Activated effector memory CD4-positive, alpha-beta T cell treated with anti-CD3 and anti-CD28 coated beads, Interleukin-2, amount 50 U/mL, for 16 hours (primary cell): ENCODE measurements at regions not wholly inside any gene's neighbourhood (a gene's known extent, or its start where the extent isn't known, plus 50 kb on each side); places are given as distances from the start of the nearest gene placed in this dataset.
A peak's percentile ranks its signal among the peaks of the same experiment; 100 is the strongest.
"Not testable (repeated sequence)": the region's sequence is repeated elsewhere in the genome, so short reads cannot be mapped to it uniquely, and the experiment has no call there.

Experiments
- DNase-seq: peaks from one replicate; pipeline ENCODE4 v3.0.0-alpha.2; 2020

GRCh38 chrX:102784550-102784949 lies 64.0 kb downstream of the GPRASP3 start:
- DNase-seq: no peak

GRCh38 chrX:102787283-102787682 lies 66.7 kb downstream of the GPRASP3 start:
- DNase-seq: no peak

DNA sequence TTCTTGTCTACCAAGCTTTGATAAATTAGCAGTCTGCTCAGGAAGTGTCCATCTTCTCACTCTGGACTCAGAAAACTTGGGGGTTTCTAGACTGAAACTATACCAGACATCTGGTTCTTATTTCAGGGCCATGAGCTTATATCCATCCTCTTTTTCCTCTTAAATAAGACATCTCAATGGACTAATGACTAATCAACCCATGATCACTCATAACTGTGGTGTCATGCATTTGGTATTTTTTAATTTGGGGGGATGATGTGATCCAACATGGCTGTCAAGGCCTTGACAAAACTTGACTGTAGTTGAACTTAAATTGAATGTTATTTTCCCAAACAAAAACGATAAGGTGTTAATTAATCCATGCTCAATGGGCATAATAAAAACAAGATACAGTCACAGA lies 87.8 kb downstream of the GPRASP3 start:
- DNase-seq: no peak

DNA sequence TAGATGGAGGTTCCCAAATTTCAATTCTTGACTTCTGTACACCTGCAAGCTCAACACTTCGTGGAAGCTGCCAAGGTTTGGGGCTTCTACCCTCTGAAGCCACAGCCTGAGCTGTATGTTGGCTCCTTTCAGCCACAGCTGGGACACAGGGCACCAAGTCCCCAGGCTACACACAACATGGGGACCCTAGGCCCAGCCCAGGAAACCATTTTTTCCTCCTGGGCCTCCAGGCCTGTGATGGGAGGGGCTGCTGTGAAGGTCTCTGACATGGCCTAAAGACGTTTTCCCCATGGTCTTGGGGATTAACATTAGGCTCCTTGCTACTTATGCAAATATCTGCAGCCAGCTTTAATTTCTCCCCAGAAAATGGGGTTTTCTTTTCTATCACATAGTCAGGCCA lies 97.7 kb downstream of the GPRASP3 start:
- DNase-seq: not testable (repeated sequence)

DNA sequence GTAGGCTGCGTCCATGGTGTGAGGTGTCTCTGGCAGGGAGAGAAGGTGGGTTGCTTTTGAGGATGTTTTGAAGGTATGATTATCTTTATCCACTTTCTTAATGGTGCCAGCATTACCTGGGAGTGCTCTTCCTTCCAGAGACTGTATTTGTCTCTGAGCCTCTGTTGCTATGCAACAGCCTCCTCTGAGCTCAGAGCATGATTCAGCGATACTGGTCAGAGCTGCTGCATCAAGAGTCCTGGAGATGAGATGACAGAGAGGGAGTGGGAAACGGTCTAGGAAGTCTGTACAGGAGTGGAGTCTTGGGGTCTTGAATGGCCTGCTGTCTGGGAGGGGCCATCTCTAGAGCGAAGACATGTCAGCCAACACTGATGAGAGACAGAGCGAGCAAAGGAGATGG lies 104.4 kb upstream of the RAB40AL start:
- DNase-seq: no peak

DNA sequence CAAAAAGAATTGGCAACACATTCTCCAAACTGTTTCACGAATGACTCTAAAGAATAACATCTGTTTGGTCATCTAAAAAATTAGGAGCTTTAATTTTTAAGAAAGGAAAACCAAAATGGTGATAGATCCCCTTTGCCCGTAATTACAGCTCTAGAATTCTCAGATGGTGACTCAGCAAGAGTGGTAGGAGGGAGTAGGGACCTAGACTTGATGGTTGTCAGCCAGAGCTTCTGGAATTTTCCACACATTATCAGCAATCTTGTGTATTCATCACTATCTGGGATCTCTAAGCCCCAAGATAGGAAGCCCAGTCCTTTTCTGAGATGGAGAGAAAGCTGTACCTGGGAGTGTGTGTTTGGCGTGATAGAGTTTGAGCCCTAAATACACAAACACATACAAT lies 103.9 kb upstream of the RAB40AL start:
- no peak for DNase-seq

GRCh38 chrX:102835504-102836146 lies 101.4 kb upstream of the RAB40AL start:
- no peak for DNase-seq

DNA sequence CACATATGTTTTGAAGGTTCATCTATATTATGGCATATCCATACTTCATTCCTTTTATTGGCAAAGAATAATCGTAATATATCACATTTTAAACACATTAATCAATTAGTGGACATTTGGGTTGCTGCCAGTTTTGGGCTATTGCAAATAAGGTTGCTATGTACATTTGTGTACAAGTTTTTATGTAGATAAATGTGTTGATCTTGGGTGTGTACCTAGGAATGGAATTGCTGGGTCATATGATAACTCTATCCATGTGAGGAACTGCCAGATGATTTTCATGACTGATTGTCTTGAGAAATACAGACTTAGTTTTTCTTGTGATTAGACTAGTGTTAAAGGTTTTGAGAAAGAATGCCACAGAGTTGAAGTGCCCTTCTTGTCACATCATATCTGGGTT lies 99.2 kb upstream of the RAB40AL start:
- DNase-seq: no peak

- DNase-seq: no peak
Measured at GRCh38 chrX:102840871-102841705, 96.0 kb upstream of the RAB40AL start.

DNA sequence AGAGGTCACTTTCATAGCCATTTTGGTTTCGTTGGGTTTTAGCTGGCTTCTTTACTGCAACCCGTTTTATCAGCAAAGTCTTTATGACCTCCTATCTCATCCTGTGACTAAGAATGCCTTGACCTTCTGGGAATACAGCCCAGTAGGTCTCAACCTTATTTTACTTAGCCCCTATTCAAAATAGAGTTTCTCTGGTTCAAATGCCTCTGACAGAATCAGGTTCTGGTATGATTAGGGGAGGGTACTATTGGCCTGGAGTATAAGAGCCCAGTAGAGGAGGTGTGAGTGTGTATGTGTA lies 95.4 kb upstream of the RAB40AL start:
- no peak for DNase-seq

DNA sequence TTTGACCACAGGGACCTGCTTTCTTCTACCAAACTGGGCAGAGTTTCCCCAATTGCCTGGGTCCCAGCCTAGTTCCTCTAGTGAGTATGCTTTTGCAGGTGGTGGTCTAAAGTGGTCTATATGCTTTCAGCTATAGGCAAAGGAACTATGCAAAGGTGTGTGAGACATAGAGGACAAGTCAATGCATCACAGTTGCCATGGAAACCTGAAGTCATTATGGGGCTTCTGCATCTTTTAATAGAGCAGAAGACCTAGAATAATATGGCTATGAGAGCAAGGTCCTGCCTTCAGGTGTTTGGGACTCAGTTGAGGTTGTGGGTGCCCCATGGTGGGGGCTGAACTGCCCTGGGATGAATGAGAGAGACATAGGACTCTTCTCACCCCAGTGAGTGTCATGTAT lies 92.1 kb upstream of the RAB40AL start:
- DNase-seq: no peak

DNA sequence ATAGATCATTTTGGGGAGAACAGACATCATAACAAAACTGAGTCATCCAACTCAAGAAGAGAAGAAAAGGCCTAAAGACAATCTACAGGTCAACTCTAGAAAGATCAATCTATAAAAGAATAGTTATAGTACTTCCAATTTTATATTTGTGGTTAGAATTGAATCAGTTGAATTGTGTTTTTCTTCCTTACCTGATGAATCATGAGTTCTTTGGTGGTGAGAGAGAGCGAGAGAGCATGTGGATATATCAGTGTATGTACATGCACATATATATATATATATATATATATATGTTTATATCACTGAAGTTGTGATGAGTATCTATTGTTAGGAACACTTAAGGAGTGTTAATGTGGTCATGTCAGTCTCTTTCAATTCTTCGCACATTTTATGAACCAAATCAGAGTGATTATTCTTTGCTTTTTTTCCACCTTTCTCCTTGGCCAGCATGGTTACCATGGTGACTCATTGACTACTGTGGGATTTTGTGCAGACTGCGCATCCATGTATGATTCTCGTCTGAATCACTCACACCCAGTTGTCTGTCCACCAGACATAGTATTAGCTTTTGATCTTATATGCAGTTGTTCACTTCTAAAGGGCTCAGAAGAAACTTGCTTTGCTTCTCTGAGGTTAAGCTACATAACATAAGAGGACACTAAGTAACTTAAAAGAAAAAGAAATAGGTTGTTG lies 90.4 kb upstream of the RAB40AL start:
- DNase-seq: no peak

GRCh38 chrX:102847362-102847761 lies 89.7 kb upstream of the RAB40AL start:
- DNase-seq: no peak

DNA sequence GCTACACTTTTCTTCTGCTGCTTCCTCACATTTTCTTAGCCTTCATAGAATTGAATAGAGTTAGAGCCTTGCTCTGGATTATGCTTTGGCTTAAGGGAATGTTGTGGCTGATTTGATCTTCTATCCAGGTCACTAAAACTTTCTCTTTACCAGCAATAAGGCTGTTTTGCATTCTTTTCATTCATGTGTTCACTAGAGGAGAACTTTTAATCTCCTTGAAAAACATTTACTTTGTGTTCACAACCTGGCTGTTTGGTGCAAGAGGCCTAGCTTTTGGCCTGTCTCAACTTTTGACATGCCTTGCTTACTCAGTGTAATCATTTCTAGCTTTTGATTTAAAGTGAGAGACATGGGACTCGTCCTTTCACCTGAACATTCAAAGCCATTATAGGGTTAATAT lies 87.7 kb upstream of the RAB40AL start:
- DNase-seq: no peak

GRCh38 chrX:102858826-102859549 lies 78.1 kb upstream of the RAB40AL start:
- DNase-seq: not testable (repeated sequence)

DNA sequence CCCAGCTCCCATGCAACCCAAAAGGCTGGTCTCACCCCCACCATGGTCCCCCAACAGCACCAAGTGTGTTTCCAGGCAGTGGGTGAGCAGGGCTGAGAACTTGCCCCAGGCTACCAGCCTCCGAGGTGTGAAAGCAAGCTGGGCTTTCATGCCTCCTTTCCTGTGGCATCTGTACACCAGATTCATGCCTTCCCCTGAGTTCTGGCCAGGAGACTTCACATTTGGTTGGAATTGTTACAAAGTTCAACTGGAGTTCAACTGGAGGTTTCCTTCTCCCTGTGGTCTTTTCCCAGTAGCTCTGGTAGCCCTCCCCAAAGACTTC lies 77.6 kb upstream of the RAB40AL start:
- no peak for DNase-seq

DNA sequence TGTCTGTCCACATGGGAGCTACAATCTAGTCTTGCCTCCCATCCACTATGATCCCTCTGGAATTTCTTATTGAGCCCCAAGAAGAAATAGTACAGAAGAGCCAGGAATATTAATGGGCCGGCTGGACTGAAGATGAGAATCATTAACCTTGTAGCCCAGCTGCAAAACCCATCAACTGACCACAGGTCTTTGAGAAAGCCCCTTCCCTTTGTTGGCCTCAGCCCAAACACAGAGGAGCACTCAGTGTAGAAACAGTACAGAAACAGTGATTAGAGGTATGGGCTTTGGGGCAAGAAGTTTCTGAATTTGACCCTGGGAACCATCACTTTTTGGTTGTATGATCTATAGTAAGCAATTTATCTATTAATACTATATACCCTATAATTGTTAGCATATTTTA lies 76.8 kb upstream of the RAB40AL start:
- no peak for DNase-seq

DNA sequence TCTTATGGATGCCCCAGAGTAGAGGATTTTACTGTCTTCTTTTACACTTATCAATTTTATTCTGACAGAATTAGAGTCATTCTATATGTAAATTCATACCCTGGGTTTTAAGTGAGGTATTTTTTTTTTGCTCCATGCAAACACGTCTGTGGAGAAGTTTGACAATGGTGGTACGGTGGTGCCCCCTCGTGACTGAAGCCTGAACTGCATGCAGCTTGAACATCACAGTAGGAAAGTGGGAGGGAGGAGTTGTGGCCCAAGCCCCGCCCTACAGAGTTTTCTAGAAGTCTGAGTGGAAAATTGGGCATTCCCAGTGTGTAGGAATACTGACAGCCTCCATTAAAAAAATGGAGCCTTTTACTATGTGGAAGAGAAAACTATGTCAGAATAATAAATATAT lies 73.3 kb upstream of the RAB40AL start:
- DNase-seq: peak; percentile 92

- no peak for DNase-seq
Measured at GRCh38 chrX:102866981-102867656, 70.0 kb upstream of the RAB40AL start.

DNA sequence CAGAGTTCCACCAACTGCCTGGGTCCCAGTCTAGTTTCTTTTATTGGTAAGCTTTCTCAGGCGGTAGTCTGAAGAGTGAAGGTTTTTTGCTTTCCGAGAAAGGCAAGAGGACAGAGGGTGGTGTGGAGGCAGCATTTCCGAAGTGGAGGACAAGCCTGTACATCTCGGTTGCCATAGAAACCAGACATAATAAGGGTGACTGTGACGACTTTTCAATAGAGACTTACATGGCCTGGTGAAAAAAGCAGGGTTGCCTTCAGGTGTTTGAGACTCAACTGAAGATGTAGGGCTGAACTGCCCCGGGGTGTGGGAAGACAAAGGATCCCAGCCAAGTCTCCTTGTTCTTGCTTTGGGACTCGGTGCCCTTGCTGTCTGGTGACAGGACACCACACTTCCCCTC lies 53.6 kb upstream of the RAB40AL start:
- no peak for DNase-seq
